ENCODE measurements at regions not wholly inside any gene's neighbourhood (a gene's known extent, or its start where the extent isn't known, plus 50 kb on each side); places are given as distances from the start of the nearest gene placed in this dataset.
A peak's percentile ranks its signal among the peaks of the same experiment; 100 is the strongest.
"Not testable (repeated sequence)": the region's sequence is repeated elsewhere in the genome, so short reads cannot be mapped to it uniquely, and the experiment has no call there.

- DNase-seq (ENCODE audit: low spot score): no peak
These were observed 383.4 kb downstream of the MLLT3 start for GRCh38 chr9:20238921-20239320.

GRCh38 chr9:20237686-20238085, 384.6 kb downstream of the MLLT3 start:
- no peak for DNase-seq (ENCODE audit: low spot score)

GRCh38 chr9:20236676-20237075, 385.6 kb downstream of the MLLT3 start:
- peak; percentile 73 for DNase-seq (ENCODE audit: low spot score)

GRCh38 chr9:20235206-20235605, 387.1 kb downstream of the MLLT3 start:
- DNase-seq (ENCODE audit: low spot score): not testable (repeated sequence)

GRCh38 chr9:20228096-20228495, 394.2 kb downstream of the MLLT3 start:
- no peak for DNase-seq (ENCODE audit: low spot score)

DNA sequence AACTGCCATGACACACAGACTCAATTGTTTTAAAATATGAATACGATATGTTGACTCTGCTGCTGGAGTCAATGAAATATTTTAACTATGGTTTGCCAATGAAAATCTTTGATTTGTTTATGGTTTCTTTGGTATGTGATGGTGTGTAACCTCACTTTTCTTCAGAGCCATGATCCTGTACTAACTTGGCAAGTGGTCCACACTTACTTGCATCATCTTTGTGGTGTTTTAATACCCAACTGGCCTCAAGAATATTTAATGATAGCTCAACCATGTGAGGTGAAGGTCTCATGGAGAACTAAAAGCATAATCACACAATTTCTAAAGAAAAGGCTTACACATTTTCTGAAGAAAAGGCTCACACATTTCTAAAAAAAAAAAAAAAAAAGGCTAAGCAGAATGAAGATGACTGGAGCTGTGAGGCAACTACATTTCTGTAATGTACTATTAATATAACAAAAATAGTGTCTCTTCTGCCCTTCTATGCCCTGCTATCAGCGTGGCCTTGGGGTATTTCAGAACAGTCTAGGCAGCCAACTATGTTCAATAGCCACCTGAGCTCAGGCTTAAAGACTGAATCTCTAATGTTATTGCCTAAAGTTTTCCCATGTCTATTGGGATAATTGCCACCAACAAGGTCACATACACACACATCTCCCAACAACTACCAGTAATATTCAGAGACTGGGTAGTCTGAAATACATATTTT, 395.0 kb downstream of the MLLT3 start:
- DNase-seq (ENCODE audit: low spot score): no peak

- DNase-seq (ENCODE audit: low spot score): no peak
These were observed 396.0 kb downstream of the MLLT3 start for GRCh38 chr9:20226345-20226744.

DNA sequence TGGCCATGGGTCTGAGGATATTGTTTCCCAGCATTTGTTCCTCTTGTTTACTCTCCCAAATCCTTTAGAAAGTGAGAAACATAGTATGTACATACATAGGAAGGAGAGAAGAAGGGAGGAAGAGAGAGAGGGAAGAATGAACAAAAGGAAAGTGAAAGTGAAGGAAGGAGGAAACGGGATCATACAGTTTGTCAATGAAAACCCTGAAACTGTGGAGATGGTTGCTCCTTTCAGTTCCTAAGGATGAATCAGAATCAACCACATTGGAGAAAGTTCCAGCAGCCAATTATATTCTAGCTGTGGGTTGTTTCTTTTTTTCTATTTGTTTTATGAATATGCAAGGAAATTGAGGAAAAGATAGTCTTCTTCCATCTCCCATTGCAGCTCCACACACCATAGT, 396.5 kb downstream of the MLLT3 start:
- peak; percentile 24 for DNase-seq (ENCODE audit: low spot score)

DNA sequence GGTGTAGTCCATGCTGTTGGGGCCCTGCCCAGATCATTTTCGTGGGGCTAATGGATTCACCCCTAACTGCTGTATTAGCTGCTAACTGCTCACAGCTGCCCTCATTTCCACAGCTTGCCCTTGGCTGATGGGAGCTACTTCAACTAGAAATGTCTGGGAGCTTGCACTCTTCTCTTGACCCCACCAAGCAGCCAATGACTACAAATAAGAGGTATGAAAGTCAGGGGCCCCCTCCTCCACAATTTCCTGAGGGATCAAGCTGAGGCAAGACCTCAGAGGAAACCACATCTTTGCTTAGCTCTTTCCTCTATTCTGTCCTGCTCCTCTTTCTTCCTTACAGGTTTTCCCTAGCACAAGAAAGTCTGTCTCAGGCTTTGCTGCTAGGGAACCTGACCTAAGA, 397.5 kb downstream of the MLLT3 start:
- DNase-seq (ENCODE audit: low spot score): no peak

- peak; percentile 38 for DNase-seq (ENCODE audit: low spot score)
These were observed 402.0 kb downstream of the MLLT3 start for GRCh38 chr9:20220286-20220685.

GRCh38 chr9:20219437-20219836, 402.9 kb downstream of the MLLT3 start:
- peak; percentile 88 for DNase-seq (ENCODE audit: low spot score)

GRCh38 chr9:20217596-20217995, 404.7 kb downstream of the MLLT3 start:
- DNase-seq (ENCODE audit: low spot score): no peak

DNA sequence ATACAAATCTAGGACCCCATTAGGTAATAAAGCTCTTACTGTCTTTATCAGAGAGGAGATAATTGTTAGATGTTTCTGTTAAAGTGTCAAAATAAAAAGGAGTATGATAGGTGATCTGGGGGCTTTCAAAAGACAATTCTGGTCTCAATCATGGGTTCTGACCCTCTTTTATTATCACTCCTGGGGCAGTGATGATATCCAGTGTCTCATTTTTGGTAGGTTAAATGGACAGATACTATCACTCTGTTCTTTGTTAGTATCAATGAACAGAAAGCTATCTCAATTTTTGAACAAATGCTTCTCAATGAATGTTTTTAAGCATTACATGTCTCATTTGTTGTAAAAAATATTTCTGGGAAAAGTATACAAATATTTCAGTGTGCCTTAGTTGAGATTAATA, 405.9 kb downstream of the MLLT3 start:
- no peak for DNase-seq (ENCODE audit: low spot score)

DNA sequence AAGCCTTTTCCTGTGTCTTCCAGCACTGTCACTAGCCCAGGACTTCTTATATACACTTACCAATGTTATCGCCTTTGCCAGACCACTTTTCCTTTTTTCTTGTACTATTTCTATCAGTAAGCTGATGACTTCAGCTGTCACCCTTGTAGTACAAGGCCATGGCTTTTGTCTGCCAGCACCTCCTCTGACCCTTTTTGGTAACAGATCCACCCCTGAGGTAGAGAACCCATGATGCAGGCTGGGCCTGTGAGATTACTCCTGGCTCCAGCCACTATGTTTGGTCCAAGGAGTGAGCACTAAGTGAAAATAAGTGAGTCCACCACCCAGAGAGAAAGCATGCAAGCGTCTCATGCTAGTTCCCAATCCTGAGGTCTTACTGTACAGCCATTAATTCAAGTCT, 406.7 kb downstream of the MLLT3 start:
- DNase-seq (ENCODE audit: low spot score): no peak

DNA sequence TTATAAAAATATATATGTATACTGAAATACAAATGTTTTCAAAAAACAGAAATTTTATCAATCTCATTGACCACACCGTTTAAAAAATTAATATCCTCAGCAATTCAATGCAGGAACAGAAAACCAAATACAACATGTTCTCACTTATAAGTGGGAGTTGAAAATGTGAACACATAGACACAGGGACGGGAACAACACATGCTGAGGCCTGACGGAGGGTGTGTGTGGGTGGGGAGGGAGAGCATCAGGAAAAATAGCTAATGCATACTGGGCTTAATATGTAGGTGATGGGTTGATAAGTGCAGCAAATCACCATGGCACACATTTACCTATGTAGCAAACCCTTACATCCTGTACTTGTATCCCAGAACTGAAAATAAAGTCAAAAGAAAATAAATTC, 409.5 kb downstream of the MLLT3 start:
- DNase-seq (ENCODE audit: low spot score): no peak

DNA sequence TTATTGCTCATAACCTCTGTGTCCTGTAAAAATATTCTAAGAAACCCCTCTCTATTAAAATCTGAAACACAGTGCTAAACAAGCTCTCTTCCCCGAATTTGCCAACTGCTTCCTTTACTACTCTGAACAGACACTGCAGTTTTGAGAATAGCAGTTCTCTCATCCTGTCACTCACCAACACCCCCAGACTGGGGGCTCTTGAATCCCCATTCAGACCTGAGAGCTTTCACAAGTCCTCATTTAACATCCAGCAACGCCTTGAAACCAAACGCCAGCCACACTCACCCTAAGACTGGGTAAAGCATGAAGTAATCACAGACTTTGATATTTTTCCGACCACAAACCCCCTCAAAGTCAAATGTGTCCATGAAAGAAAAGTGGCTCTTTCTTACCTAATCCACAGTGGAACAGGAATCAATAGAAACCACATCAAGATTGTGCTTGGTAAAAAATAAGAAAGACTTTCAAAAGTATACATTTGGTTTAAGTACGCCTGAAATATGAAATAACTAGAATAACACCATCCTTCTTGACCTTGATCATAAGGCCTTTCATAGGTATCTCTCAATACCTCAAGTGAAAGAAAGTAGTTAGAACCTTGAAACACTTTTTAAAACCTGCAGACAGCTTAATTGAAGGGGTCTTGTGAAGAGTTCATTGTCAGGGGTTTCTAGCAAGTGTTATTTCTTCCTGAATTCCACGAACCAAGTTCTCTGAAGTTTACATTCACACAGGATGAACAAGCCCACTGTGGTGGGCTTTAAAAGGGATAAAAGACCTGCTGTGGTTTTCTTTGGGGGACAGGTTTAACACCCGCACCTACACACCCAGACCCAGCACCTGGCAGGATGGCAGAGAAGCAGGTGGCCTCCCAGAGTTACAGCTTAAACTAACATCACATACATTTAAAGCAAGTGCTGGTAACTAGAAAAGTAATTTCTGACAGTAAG, 412.6 kb downstream of the MLLT3 start:
- DNase-seq (ENCODE audit: low spot score): no peak

DNA sequence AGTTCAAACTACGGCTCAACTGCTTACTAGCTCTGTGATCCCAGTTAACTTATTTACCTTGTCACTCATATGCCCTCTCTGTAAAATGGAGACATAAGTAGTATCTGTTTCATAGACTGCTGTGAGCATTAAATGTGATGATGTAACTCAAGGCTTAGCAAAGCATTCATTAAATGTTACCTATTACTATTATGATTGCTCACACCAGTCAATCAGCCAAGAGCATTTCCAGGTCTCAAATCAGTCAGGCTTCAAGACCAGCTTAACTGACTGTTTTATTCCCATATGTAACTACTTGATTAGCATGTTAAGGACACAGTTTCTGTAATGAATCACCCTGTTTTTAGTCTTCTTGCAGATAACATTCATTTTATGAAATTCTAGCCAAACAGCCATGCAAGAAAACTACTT, 413.3 kb downstream of the MLLT3 start:
- peak; percentile 64 for DNase-seq (ENCODE audit: low spot score)

DNA sequence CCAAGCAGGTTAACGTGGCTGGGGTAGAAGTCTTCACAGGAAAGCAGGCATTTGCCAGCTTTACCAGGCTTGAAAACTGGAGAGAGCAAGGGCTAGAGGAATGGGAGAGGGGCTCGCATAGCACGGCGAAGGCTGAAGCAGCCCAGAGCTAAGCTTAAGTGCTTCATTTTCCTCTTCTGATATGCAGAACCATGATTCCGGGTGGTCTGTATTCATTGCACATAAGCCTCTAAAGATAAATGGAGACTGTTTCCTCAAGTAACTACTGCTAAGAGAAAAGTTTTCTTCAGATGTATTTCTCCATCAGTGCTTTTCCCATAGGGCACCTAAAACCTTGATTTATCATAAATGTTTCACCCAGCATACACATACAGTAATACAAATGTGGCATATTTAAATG, 414.1 kb downstream of the MLLT3 start:
- DNase-seq (ENCODE audit: low spot score): no peak

DNA sequence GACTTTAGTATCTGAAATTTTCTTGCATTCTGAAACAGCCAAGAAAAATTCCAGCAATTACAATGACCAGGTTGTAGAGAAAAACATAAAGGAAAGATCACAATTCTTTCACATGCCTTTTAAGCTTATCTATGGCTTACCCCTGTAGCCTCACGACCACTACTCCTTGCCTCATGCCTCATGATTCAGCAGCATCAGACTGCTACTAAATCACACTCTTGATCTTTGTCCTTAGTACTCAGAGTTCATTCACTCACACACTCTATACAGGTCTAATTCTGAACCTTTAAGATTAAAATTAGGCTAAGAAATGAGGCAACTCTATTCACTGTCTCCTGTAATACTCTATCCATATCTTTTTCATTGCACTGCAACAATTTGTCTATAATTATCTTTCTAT, 415.1 kb downstream of the MLLT3 start:
- DNase-seq (ENCODE audit: low spot score): no peak

- no peak for DNase-seq (ENCODE audit: low spot score)
These were observed 416.5 kb downstream of the MLLT3 start for GRCh38 chr9:20205821-20206220.

DNA sequence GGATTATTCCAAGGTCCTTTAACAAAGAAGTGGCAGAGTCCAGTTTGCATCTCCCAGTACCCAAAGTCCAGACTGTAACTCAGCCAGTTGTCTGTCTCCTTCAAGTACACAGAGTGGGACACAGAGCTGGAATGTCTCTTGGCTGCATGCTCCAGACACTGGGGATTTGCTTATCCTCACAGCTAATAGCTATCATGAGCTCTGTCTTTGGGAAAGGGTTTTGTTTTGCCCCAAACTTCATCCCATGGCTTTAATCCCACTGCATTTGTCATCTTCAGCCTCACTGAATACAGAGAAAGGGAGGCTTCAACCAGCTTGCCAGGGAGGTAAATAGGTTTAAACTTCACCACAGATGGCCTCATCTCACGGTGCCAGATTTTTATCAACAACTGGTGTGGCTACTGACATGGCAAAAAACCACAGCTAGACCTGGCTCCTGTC, 412.2 kb upstream of the SLC24A2 start:
- no peak for DNase-seq (ENCODE audit: low spot score)

- no peak for DNase-seq (ENCODE audit: low spot score)
These were observed 411.7 kb upstream of the SLC24A2 start for GRCh38 chr9:20200581-20200980.

DNA sequence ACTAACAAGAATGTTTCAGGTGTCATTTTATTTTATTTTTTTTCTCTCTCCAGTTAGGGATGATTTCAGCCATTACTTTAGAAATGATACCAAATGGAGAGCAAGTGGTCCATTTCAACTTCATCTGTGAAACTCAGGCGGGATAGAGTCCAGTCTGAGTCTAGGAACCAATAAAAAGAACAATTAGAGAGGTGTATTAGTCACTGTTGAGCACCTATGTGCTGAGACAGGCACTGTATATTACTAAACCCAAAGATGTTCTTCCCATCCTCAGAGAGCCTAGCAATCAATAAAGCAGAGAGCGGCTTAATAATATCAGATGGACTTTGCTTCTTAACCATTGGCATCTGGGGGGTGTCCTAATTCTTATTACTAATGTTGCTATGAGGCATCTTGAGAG, 410.3 kb upstream of the SLC24A2 start:
- DNase-seq (ENCODE audit: low spot score): no peak
